WTC11 (cell line): ENCODE measurements at regions not wholly inside any gene's neighbourhood (a gene's known extent, or its start where the extent isn't known, plus 50 kb on each side); places are given as distances from the start of the nearest gene placed in this dataset.
A peak's percentile ranks its signal among the peaks of the same experiment; 100 is the strongest.

Source experiments
- ATAC-seq: fragments of 200-7000 bp; cut with Tn5 transposase; 2 replicates; pipeline ENCODE4 v1.10.0; 2021; ENCODE audit warnings: mild to moderate bottlenecking, moderate library complexity
- CTCF ChIA-PET: fragments of 300-600 bp; sonication (Branson Sonifier 250); formaldehyde crosslinking; loops from one replicate; lab custom pipeline; 2021; ENCODE audit warnings: antibody characterized with exemption; lab: Charles Lee
- POLR2A ChIA-PET: fragments of 350-600 bp; sonication (Branson Sonifier 250); formaldehyde crosslinking; loops from one replicate; lab custom pipeline; 2021; ENCODE audit warnings: antibody characterized with exemption; lab: Charles Lee
- DNase-seq: peaks from one replicate; pipeline ENCODE4 v3.0.0; 2021; ENCODE audit warnings: low spot score
- H3K27ac Mint-ChIP-seq: 2 replicates; pipeline ENCODE4 v1.8.0; 2021; ENCODE audit warnings: mixed read lengths
- H3K27me3 Mint-ChIP-seq: 2 replicates; pipeline ENCODE4 v1.8.0; 2021; ENCODE audit warnings: low read depth, mild to moderate bottlenecking, moderate library complexity, mixed read lengths
- H3K36me3 Mint-ChIP-seq: 2 replicates; pipeline ENCODE4 v1.8.0; 2021; ENCODE audit warnings: mixed read lengths
- H3K4me1 Mint-ChIP-seq: 2 replicates; pipeline ENCODE4 v1.8.0; 2022; ENCODE audit warnings: mixed read lengths
- H3K4me3 Mint-ChIP-seq: 2 replicates; pipeline ENCODE4 v1.8.0; 2021; ENCODE audit warnings: mild to moderate bottlenecking, moderate library complexity, mixed read lengths
- H3K9me3 Mint-ChIP-seq: 2 replicates; pipeline ENCODE4 v1.8.0; 2021; ENCODE audit warnings: mixed read lengths
- ATF2 ChIP-seq: sonication (generic); formaldehyde crosslinking; IDR thresholded peaks from 2 replicates; pipeline ENCODE4 v1.8.1; 2022; ENCODE audit warnings: low read depth, missing genetic modification reagents, borderline replicate concordance
- CREB1 ChIP-seq: sonication (generic); formaldehyde crosslinking; IDR thresholded peaks from 2 replicates; pipeline ENCODE4 v1.8.0; 2023; ENCODE audit warnings: mild to moderate bottlenecking, missing genetic modification reagents
- E2F1 ChIP-seq: sonication (generic); formaldehyde crosslinking; IDR thresholded peaks from 2 replicates; pipeline ENCODE4 v1.8.0; 2022; ENCODE audit warnings: mild to moderate bottlenecking, missing genetic modification reagents
- E2F4 ChIP-seq: sonication (generic); formaldehyde crosslinking; IDR thresholded peaks from 2 replicates; pipeline ENCODE4 v1.8.1; 2022; ENCODE audit warnings: low read depth, mild to moderate bottlenecking, moderate library complexity, missing genetic modification reagents, borderline replicate concordance
- E2F5 ChIP-seq: sonication (generic); formaldehyde crosslinking; IDR thresholded peaks from 2 replicates; pipeline ENCODE4 v1.8.1; 2022; ENCODE audit warnings: mild to moderate bottlenecking, moderate library complexity, missing genetic modification reagents
- GABPB1 ChIP-seq: sonication (generic); formaldehyde crosslinking; IDR thresholded peaks from 2 replicates; pipeline ENCODE4 v1.8.1; 2023; ENCODE audit warnings: mild to moderate bottlenecking, missing genetic modification reagents
- GRHL2 ChIP-seq: fragments of 250-450 bp; sonication (Bioruptor Pico); IDR thresholded peaks from 2 replicates; pipeline ENCODE4 v1.8.0; 2022; ENCODE audit warnings: mild to moderate bottlenecking, moderate library complexity; ENCODE audit not compliant: insufficient replicate concordance, severe bottlenecking
- JUN ChIP-seq: sonication (generic); formaldehyde crosslinking; IDR thresholded peaks from 2 replicates; pipeline ENCODE4 v1.8.0; 2023; ENCODE audit warnings: mild to moderate bottlenecking, missing genetic modification reagents
- MXD4 ChIP-seq: fragments of 250-450 bp; sonication (Bioruptor Pico); IDR thresholded peaks from 2 replicates; pipeline ENCODE4 v1.8.0; 2021; ENCODE audit warnings: mild to moderate bottlenecking, moderate library complexity, borderline replicate concordance
- OVOL2 ChIP-seq: fragments of 250-450 bp; sonication (Bioruptor Pico); IDR thresholded peaks from 2 replicates; pipeline ENCODE4 v1.9.0; 2021; ENCODE audit warnings: mild to moderate bottlenecking, borderline replicate concordance
- RORB ChIP-seq: fragments of 250-450 bp; sonication (Bioruptor Pico); IDR thresholded peaks from 2 replicates; pipeline ENCODE4 v1.9.0; 2021; ENCODE audit warnings: mild to moderate bottlenecking
- TP53 ChIP-seq: sonication (generic); formaldehyde crosslinking; IDR thresholded peaks from 2 replicates; pipeline ENCODE4 v1.8.1; 2023; ENCODE audit warnings: mild to moderate bottlenecking, missing genetic modification reagents
- ZBTB21 ChIP-seq: sonication (generic); formaldehyde crosslinking; IDR thresholded peaks from 2 replicates; pipeline ENCODE4 v1.8.1; 2023; ENCODE audit warnings: mild to moderate bottlenecking, missing genetic modification reagents, borderline replicate concordance
- ZNF138 ChIP-seq: sonication (generic); formaldehyde crosslinking; conservative IDR thresholded peaks from 2 replicates; pipeline ENCODE4 v1.8.1; 2022; ENCODE audit warnings: mild to moderate bottlenecking, moderate library complexity, missing genetic modification reagents
- ZNF671 ChIP-seq: fragments of 250-450 bp; sonication (Bioruptor Pico); IDR thresholded peaks from 2 replicates; pipeline ENCODE4 v1.8.0; 2021; ENCODE audit warnings: mild to moderate bottlenecking
- TF ChIP-seq, protein P1 (sequence below): sonication (generic); formaldehyde crosslinking; IDR thresholded peaks from 2 replicates; pipeline ENCODE4 v1.8.0; 2023; ENCODE audit warnings: mild to moderate bottlenecking, missing genetic modification reagents
- TF ChIP-seq, protein P2 (sequence below): sonication (generic); formaldehyde crosslinking; IDR thresholded peaks from 2 replicates; pipeline ENCODE4 v1.8.0; 2022; ENCODE audit warnings: mild to moderate bottlenecking, missing genetic modification reagents
- TF ChIP-seq, protein P3 (sequence below): sonication (generic); formaldehyde crosslinking; IDR thresholded peaks from 2 replicates; pipeline ENCODE4 v1.8.0; 2022; ENCODE audit warnings: mild to moderate bottlenecking, missing genetic modification reagents
- TF ChIP-seq, protein P4 (sequence below): fragments of 250-450 bp; sonication (Bioruptor Pico); conservative IDR thresholded peaks from 2 replicates; pipeline ENCODE4 v1.9.0; 2021; ENCODE audit warnings: mild to moderate bottlenecking

DNA sequence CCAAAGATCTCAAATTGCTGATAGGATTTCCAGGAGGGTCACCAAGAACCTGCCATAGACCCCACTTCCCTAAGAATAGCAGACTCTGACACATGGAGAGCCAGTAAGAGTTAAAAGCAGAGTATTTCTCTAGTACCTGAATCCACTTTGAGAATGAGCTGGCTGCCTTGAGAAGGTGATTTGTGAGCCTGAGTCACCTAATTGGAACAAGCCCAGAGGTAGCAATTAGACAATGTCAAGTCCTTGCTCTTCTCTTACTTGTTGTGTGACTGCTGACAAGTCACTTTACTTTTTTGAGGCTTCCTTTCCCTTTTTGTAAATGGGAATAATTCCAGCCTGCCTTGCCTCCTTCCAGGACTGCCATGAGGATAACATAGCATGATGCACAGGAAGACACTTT lies 76.1 kb upstream of the ASIC2 start (continued):
- TF ChIP-seq, protein P1, sequence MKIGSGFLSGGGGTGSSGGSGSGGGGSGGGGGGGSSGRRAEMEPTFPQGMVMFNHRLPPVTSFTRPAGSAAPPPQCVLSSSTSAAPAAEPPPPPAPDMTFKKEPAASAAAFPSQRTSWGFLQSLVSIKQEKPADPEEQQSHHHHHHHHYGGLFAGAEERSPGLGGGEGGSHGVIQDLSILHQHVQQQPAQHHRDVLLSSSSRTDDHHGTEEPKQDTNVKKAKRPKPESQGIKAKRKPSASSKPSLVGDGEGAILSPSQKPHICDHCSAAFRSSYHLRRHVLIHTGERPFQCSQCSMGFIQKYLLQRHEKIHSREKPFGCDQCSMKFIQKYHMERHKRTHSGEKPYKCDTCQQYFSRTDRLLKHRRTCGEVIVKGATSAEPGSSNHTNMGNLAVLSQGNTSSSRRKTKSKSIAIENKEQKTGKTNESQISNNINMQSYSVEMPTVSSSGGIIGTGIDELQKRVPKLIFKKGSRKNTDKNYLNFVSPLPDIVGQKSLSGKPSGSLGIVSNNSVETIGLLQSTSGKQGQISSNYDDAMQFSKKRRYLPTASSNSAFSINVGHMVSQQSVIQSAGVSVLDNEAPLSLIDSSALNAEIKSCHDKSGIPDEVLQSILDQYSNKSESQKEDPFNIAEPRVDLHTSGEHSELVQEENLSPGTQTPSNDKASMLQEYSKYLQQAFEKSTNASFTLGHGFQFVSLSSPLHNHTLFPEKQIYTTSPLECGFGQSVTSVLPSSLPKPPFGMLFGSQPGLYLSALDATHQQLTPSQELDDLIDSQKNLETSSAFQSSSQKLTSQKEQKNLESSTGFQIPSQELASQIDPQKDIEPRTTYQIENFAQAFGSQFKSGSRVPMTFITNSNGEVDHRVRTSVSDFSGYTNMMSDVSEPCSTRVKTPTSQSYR, result no peak
- no peak for TF ChIP-seq GRHL2 (CRISPR knock-in tag)

DNA sequence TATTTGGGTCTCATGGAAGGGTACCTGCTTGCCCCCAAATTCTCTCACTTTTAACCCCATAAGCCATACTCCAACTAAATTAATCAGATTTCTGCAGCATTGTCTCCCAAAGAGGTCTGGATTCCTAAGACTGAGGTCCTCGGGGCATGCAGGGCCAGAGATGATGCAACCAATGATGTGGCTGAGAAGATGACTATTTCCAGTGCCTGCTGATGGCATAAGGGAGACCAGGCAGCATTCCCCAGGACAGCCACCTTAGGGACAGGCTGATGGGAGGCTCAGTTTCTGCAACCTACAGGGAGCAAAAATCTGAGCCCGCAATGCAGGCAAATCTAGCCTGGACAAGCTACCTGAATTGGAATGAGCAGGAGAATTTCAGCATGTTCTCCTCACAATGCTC lies 76.8 kb upstream of the ASIC2 start:
- ATAC-seq (no peak), DNase-seq (no peak)
- no peaks in the 10 kb centered on the region; the same call in 1 of the 2 replicates for H3K36me3 Mint-ChIP-seq
- peaks cover 10% of the 10 kb centered on the region for H3K27me3 Mint-ChIP-seq
- 0 out of 2 replicates have a peak overlapping the region, but pooled peaks have one; percentile 8 for H3K4me3 Mint-ChIP-seq
- H3K9me3 Mint-ChIP-seq, result peaks cover 13% of the 10 kb centered on the region; the same call in 1 of the 2 replicates
- ChIA-PET POLR2A (no interaction called here), CTCF (no interaction called here)
- no peak for TF ChIP-seq E2F1
- TF ChIP-seq MXD4, result no peak
- no peak for TF ChIP-seq RORB (CRISPR knock-in tag)
- TF ChIP-seq ZNF138, result no peak
- TF ChIP-seq ATF2 (CRISPR knock-in tag), result no peak
- TF ChIP-seq, protein P2, sequence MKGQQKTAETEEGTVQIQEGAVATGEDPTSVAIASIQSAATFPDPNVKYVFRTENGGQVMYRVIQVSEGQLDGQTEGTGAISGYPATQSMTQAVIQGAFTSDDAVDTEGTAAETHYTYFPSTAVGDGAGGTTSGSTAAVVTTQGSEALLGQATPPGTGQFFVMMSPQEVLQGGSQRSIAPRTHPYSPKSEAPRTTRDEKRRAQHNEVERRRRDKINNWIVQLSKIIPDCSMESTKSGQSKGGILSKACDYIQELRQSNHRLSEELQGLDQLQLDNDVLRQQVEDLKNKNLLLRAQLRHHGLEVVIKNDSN (CRISPR knock-in tag), result no peak
- no peak for TF ChIP-seq GABPB1
- TF ChIP-seq OVOL2 (CRISPR knock-in tag), result no peak
- no peak for TF ChIP-seq ZNF671 (CRISPR knock-in tag)
- TF ChIP-seq ZBTB21 (CRISPR knock-in tag), result no peak
- TF ChIP-seq JUN (CRISPR knock-in tag), result no peak
- no peak for TF ChIP-seq E2F4 (CRISPR knock-in tag)
- TF ChIP-seq CREB1 (CRISPR knock-in tag), result no peak
- TF ChIP-seq, protein P3, sequence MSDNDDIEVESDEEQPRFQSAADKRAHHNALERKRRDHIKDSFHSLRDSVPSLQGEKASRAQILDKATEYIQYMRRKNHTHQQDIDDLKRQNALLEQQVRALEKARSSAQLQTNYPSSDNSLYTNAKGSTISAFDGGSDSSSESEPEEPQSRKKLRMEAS (CRISPR knock-in tag), result no peak
- TF ChIP-seq, protein P4, sequence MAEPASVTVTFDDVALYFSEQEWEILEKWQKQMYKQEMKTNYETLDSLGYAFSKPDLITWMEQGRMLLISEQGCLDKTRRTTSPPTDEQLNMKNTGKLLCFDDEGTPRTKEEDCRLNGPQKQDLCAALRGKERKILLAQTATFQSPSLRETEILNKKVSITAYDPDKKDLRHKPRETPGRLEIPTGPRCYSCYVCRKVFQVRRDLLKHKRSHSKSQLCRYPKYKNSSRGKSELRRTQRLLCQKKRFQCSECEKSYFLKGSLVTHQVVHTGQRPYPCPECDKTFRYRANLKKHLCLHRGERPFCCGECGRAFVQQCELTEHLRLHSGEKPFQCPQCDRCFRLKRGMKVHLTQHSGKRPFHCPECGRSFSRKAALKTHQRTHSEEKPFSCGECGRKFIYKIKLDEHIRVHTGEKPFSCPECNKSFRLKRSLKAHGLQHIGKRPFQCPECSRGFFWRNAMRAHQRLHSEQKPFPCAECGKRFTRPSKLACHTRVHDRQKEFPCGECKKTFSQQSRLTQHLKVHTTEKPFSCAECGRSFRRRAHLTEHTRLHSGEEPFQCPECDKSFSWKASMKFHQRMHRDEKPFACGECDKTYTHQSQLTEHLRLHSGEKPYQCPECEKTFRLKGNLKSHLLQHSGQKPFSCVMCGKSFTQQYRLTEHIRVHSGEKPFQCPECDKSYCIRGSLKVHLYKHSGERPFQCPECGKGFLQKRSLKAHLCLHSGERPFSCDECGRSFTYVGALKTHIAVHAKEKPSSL (CRISPR knock-in tag), result no peak
- TF ChIP-seq E2F5, result no peak
- TF ChIP-seq TP53 (CRISPR knock-in tag), result no peak
- H3K4me1 Mint-ChIP-seq, result peaks cover 38% of the 10 kb centered on the region
- H3K27ac Mint-ChIP-seq, result 0 out of 2 replicates have a peak overlapping the region, but pooled peaks have one; percentile 12
